ENCODE measurements at regions not wholly inside any gene's neighbourhood (a gene's known extent, or its start where the extent isn't known, plus 50 kb on each side); places are given as distances from the start of the nearest gene placed in this dataset.

DNA sequence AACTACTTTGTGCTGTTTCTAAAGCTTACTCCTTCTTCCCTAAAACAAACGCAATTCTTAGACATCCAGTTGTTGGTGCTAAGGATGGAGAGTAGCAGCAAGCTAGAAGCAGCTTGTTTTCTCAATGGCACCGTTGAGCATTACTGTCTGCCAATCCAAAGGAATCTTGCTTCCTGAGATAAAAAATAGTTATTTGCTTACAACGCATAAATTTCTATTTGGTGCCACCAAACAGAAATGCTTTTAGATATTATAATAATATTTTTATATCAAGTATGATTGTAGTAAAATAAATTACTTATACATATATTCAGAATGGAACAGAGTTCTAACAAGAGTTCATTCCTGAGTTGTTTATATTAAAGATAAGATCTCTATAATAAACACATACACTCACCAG lies 434.7 kb downstream of the CPS1 start:
- Mint-ChIP-seq H3K4me3 (no peak overlapping the region), H3K9me3 (peaks cover 0 to 19% (median 7%) of the 10 kb centered on the region in 7 donors), H3K4me1 (no peaks in the 10 kb centered on the region), H3K27ac (no peak overlapping the region), H3K27me3 (ENCODE audit: low read depth in 3 of 3) (no peaks in the 10 kb centered on the region), H3K36me3 (no peaks in the 10 kb centered on the region)
- no peak for DNase-seq
- Histone ChIP-seq H3K4me1 (ENCODE audit: control insufficient read depth in 1 of 2, insufficient read depth in 2 of 2, low read length in 2 of 2) (no peaks in the 10 kb centered on the region), H3K4me2 (replicated peaks; ENCODE audit: extremely low read depth, low read length, poor library complexity, severe bottlenecking) (no peak overlapping the region), H4K20me1 (ENCODE audit: insufficient read depth, low read length) (no peaks in the 10 kb centered on the region), H3K4me3 (replicated peaks in 1 of 3; ENCODE audit: low read depth in 2 of 3, low read length in 3 of 3) (no peak overlapping the region), H3K9me3 (replicated peaks in 1 of 2; ENCODE audit: control insufficient read depth in 1 of 2, insufficient read depth in 1 of 2, low read length in 2 of 2) (peaks cover 12 to 18% of the 10 kb centered on the region in 2 donors), H3K27me3 (ENCODE audit: control insufficient read depth in 2 of 2, insufficient read depth in 2 of 2, low read length in 2 of 2) (no peaks in the 10 kb centered on the region), H2AFZ (ENCODE audit: insufficient read depth, low read depth, low read length, poor library complexity, severe bottlenecking) (no peak overlapping the region), H3K79me2 (ENCODE audit: insufficient read depth, low read length) (no peaks in the 10 kb centered on the region), H3K27ac (ENCODE audit: low read depth in 1 of 2, low read length in 2 of 2) (no peak overlapping the region), H3K36me3 (replicated peaks in 1 of 2; ENCODE audit: control insufficient read depth in 1 of 2, insufficient read depth in 2 of 2, low read length in 2 of 2) (no peaks in the 10 kb centered on the region), H3K9ac (ENCODE audit: insufficient read depth, low read length, poor library complexity, severe bottlenecking) (no peak overlapping the region)
- no CpG with 5 or more reads among the region's 3 CpGs for WGBS (ENCODE audit: insufficient coverage)
- TF ChIP-seq, protein P1, sequence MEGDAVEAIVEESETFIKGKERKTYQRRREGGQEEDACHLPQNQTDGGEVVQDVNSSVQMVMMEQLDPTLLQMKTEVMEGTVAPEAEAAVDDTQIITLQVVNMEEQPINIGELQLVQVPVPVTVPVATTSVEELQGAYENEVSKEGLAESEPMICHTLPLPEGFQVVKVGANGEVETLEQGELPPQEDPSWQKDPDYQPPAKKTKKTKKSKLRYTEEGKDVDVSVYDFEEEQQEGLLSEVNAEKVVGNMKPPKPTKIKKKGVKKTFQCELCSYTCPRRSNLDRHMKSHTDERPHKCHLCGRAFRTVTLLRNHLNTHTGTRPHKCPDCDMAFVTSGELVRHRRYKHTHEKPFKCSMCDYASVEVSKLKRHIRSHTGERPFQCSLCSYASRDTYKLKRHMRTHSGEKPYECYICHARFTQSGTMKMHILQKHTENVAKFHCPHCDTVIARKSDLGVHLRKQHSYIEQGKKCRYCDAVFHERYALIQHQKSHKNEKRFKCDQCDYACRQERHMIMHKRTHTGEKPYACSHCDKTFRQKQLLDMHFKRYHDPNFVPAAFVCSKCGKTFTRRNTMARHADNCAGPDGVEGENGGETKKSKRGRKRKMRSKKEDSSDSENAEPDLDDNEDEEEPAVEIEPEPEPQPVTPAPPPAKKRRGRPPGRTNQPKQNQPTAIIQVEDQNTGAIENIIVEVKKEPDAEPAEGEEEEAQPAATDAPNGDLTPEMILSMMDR (IDR thresholded peaks at IDR 0.05): no peak
- intact Hi-C loops (cut with micrococcal nuclease): no loop called here

DNA sequence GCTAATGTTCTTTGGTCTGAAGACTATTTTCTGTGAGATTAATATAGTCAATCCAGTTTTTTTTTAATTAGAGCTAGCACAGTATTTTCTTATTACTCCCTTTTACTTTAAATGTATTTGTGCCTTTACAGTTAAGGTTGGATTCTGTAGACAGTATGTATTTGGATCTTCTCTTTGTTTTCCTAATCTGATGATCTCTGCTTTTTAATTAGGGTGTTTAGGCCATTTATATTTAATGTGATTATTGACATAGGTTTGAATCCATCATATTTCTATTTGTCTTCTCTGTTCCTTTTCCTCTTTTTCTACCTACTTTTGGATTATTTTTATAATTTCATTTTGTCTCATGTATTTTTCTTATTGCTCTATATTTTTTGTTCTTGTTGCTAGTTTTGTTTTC lies 437.7 kb downstream of the CPS1 start:
- Mint-ChIP-seq H3K9me3 (peaks cover 0 to 11% (median 2%) of the 10 kb centered on the region in 7 donors), H3K4me1 (no peaks in the 10 kb centered on the region), H3K27me3 (ENCODE audit: low read depth in 3 of 3) (no peaks in the 10 kb centered on the region), H3K4me3 (no peak overlapping the region), H3K27ac (no peak overlapping the region), H3K36me3 (no peaks in the 10 kb centered on the region)
- H4K20me1 ChIP-seq (ENCODE audit: insufficient read depth, low read length): no peaks in the 10 kb centered on the region
- H3K27ac ChIP-seq (ENCODE audit: low read depth in 1 of 2, low read length in 2 of 2): no peak overlapping the region
- H3K79me2 ChIP-seq (ENCODE audit: insufficient read depth, low read length): no peaks in the 10 kb centered on the region
- H2AFZ ChIP-seq (ENCODE audit: insufficient read depth, low read depth, low read length, poor library complexity, severe bottlenecking): no peak overlapping the region
- TF ChIP-seq, protein P1 (IDR thresholded peaks at IDR 0.05): no peak
- intact Hi-C loops (cut with micrococcal nuclease): no loop called here
- no peaks in the 10 kb centered on the region for H3K4me1 ChIP-seq (ENCODE audit: control insufficient read depth in 1 of 2, insufficient read depth in 2 of 2, low read length in 2 of 2)
- DNase-seq: no peak
- H3K36me3 ChIP-seq (replicated peaks in 1 of 2; ENCODE audit: control insufficient read depth in 1 of 2, insufficient read depth in 2 of 2, low read length in 2 of 2): no peaks in the 10 kb centered on the region
- H3K4me2 ChIP-seq (replicated peaks; ENCODE audit: extremely low read depth, low read length, poor library complexity, severe bottlenecking): no peak overlapping the region
- no peaks in the 10 kb centered on the region for H3K27me3 ChIP-seq (ENCODE audit: control insufficient read depth in 2 of 2, insufficient read depth in 2 of 2, low read length in 2 of 2)
- H3K4me3 ChIP-seq (replicated peaks in 1 of 3; ENCODE audit: low read depth in 2 of 3, low read length in 3 of 3): no peak overlapping the region
- peaks cover 0 to 6% of the 10 kb centered on the region in 2 donors for H3K9me3 ChIP-seq (replicated peaks in 1 of 2; ENCODE audit: control insufficient read depth in 1 of 2, insufficient read depth in 1 of 2, low read length in 2 of 2)
- no peak overlapping the region for H3K9ac ChIP-seq (ENCODE audit: insufficient read depth, low read length, poor library complexity, severe bottlenecking)
